NCI-H187 (cell line): ENCODE measurements at regions not wholly inside any gene's neighbourhood (a gene's known extent, or its start where the extent isn't known, plus 50 kb on each side); places are given as distances from the start of the nearest gene placed in this dataset.

ENCODE experiments used
- DNase-seq, 2 experiments: peaks; one replicate each; lab custom pipeline; 2025; lab: John Stamatoyannopoulos, UW

GRCh38 chr6:56377295-56377694 is 129.9 kb upstream of the COL21A1 start:
- DNase-seq, result no peak

GRCh38 chr6:56375806-56376205 is 128.4 kb upstream of the COL21A1 start:
- no peak for DNase-seq

DNA sequence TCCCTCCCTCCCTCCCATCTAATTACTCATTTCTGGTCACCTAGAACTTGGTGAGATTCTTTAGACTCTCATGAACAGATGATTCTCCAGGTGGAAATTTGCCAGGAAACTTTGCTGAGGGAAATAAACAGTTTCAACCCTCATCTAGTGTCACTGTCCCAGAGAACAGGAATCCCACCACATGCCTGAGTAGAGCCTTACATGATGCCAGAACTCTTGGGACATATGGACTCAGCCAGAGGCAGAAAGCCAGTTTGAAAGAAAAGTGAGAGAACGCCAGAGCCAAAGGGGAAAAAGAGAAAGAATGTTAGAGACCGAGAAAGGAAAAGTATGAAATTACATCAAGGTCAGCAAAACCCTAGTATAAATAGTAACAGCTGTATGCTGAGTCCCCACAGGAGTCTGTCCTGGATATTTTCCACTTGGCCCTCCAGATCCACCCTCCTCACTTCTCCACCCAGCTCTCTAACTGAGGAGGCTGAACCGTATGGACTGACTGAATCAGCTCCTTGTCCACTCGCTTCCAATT is 127.5 kb upstream of the COL21A1 start:
- DNase-seq, result no peak

DNA sequence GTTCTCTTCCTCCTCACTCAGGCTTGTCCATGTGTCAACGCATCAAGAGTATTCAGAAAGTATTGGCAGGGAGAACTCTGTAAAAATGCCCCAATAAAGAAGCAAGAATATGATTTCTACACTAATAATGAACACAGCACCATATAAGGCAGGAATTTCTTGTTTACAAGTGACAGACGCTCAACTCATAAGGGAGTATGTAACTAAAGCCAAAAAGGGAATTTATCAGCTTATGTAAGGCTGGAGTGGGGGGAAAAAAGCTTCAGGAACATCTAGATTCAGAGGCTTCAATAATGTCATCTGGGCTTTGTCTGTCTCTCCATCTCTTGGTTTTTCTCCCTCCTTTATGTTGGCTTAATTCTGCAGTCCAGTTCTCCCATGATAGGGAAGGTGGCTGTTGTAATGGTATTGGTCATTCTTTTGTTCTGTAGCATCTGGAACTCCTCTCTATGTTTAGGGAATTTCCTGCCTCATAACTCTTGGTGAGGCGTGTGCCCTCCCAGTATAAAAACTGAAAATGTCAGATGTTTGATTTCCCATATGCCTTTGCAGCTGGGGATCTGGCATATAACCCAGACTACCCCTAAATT is 125.1 kb upstream of the COL21A1 start:
- DNase-seq, result no peak

GRCh38 chr6:56370561-56371211 is 123.3 kb upstream of the COL21A1 start:
- no peak for DNase-seq

- no peak for DNase-seq
These were observed 122.8 kb upstream of the COL21A1 start for GRCh38 chr6:56370127-56370540.

DNA sequence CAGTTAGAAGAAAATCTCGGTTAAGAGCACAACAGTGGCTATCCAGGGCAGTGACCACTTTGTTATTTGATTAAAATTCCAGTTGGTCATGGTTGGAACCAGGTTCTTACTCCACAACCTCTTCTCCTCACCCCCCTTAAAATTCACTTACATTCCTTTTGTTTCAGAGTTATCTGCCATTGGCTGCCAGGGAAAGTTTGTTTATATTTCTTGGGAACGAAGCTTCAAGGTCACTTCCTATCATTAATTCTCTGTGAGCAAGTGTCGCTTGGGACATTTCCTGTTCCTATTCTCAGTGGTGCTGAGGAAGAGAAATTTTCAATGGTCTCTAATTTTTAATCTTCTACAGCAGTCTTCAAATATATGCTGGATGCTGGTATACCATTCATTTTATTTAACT is 121.1 kb upstream of the COL21A1 start:
- DNase-seq, result no peak

DNA sequence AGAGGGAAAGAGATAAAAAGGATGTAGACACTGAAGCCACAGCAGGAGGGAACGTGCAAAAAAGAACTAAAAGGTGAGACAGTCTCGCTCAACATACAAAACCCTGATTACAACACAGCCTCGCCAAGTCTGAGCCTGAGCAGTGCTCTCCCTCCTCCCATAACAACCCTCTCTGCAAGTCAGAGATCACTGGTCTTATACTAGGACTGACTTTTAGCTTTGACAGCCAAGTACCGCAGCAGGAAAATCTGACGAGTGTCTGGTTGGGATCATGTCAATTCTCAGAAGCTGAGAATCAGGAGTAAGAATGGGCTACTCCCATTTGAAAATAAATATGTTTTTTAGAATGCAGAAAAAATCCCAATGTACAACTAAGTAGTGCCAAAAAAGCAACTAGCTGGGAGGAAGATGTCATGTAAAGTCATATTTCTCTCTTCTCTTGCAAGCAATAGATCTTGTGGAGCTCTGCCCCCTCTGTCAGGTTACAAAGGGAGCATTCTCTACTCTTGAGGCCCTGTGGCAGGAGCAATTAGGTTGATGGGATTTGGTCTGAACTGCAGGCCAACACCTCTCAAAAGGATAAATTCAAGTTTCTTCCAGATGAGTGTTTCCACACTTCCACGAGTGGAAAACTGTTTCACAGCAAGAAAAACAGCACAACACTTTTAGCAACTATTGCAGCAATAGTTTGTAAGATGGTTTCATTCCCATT is 118.9 kb upstream of the COL21A1 start:
- DNase-seq, result no peak

DNA sequence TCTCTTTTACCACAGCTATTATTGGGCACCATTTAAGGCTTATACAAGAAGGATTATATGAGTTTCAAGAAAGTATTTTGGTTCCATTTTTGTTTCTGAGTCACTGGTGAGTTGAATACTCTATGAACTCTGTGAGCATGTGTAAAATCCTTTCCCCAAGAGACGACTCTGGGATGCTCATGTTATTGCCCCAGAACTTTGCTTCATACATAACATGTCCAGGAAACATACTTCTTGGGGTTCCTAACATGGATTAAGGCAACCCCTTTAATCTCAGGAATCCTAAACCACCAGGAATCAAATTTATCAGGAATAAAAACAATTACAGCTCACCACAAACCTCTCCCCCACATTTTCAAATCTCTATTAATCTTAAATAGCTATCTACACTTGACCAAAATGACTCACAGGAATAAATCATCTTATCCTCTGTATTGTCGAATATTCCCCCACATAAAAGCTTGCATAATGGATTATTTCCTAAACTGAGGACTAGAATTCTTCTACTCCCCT is 117.5 kb upstream of the COL21A1 start:
- DNase-seq, result no peak

GRCh38 chr6:56364431-56364826 is 117.0 kb upstream of the COL21A1 start:
- no peak for DNase-seq

GRCh38 chr6:56363796-56364430 is 116.5 kb upstream of the COL21A1 start:
- DNase-seq, result no peak

GRCh38 chr6:56361812-56362211 is 114.4 kb upstream of the COL21A1 start:
- no peak for DNase-seq

DNA sequence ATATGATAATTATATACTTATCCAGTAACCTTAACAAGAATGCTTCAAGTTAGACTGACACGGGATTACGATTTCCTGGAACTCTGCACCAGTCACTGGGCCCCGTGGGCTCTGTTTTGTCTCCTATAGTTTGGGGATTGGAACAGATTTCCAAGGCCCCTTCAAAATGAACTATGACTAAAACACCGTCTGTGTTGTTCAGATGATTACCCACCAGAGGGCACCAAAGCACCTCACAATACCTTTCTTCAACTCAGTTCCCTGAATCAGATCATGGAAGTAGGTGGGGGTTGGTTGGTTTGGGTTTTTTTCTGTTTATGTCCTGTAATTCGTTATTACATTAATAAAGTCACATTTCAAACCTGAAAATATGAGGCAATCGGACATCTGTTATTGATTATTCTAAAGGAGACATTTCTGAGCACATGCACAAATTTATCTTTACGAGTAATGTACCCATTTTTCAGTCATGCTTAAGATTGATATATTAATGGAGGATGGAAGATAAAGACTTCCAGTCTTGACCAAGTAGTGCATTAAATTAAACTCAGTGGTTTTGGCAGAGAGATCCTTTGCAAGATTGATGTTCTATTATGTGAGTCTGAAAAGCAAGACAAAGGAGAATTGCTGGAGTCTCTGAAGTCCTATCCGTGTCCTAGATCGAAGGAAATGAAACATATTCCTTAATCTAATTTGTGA is 112.0 kb upstream of the COL21A1 start:
- peak; percentile 6 to 33 for DNase-seq

- no peak for DNase-seq
These were observed 110.4 kb upstream of the COL21A1 start for GRCh38 chr6:56357616-56358373.

DNA sequence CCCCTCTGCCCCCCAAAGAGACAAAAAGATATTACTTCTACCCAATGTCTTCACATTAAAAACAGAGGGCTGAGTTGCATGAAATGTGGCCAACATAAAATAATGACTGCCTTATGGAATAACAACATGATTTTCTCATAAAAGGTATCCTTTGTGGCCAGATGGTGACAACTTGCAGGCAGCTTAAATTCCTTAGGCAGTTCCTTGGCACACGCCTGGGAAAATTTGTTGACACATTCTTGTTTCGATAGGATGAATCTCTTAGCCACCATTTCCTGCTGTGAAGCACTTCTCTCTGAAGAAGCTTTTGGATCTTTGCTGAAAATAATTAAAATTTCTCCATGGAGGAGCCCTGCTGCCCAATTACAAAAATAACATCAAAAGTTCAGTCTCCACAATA is 109.0 kb upstream of the COL21A1 start:
- no peak for DNase-seq

GRCh38 chr6:56353860-56354259 is 106.5 kb upstream of the COL21A1 start:
- no peak for DNase-seq

DNA sequence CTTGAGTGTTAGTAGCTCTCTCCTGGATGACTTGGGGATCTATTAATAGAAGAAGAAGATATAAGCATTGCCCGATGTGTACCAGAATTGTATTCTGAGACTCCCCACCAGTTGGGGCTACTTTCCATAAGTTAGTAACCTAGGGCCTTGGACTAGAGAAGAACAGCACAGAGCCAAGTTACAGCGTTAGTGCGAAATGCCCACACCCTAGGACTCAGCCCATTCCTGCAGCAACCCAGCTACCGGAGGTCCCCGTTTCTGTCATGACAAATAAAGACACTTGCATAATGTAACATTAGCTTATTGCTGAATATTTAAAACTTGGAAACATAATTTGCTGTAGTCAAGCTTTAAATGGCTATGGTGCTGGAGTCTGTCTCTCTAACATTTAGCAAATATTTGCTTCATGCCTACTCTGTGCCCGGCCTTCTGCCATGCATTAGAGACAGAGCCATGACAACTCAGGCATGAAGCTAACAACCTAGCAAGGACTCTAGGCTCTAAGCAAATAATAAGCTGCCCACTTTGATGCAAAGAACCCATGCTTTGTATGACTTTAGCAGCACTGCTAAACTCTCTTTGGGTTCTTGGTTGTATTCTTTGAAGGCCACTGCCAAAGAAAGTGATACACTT is 103.4 kb upstream of the COL21A1 start:
- DNase-seq, result no peak

DNA sequence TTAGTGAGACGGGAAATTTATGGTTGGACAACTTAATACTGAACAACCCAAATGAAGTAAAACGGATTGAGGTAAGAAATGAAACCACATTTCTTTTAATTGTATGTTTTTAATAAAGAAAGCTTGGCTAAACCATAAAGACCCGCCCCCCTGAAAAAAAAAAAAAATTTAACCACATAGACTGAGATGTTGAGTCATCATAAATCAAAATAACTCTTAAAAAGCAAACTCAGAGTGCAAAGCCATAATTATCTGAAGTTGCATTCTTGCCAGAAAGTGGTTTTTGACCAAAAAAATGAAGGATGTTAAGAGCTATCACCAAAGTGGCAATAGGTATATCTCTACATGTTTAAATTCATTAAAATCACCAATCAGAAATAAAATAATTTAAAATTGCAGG is 101.8 kb upstream of the COL21A1 start:
- DNase-seq, result no peak

DNA sequence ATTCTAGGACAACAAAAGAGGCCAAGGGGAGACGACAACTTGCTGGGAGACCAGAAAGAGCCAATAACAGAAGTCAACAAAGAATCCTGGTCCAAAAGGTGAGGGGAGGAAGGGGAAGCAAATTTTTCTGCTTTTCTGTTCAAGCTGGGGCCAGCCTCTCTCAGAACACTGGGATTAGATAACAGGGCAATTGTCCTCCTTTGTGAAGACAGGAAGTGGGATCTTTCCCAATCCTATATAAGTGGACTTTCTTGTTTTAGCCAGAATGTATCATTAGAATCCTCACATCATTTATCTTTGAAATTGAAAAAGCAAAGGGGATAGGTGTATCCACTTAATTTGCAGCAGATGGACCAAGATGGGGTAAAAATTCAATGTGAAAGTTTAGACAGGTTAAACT is 101.2 kb upstream of the COL21A1 start:
- no peak for DNase-seq

DNA sequence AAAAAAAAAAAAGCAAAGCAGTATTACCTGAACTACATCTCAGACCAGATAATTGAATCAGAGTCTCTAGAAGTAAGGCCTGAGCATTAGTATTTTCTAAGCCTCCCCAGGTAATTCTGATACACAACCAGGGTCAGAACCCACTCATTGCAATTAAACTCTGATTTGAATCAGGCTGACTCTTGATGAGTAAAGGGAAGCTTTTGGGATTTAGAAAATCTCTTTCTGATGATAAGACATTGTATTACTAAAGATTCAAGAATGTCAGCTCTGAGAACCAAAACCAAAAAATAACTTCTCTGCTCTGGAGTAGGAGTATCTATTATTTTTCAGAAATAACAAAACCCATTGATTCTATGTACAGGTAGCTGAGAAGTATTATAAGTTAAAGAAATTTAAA is 100.1 kb upstream of the COL21A1 start:
- DNase-seq, result no peak

DNA sequence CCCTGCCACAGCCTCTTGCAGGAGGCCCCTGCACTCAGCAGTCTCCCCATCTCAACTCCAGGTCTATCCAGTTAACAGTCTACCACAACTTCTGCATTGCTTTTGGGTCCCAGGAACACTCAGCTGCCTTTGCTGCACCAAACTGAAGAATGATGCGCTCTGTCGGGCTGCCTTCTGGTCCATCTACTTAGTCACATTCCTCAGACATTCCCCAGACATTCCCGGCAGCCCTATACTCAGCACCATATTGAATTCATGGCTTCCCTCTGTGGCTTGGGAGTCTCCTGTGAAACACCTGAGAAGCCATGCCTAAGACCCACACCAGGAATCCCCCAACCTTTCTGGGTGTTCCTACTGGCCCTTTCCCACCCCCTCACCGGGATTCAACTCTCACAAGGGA is 99.6 kb upstream of the COL21A1 start:
- DNase-seq, result no peak
